Astrocyte of the cerebellum (primary cell): ENCODE measurements at regions not wholly inside any gene's neighbourhood (a gene's known extent, or its start where the extent isn't known, plus 50 kb on each side); places are given as distances from the start of the nearest gene placed in this dataset.

Experiments used
- DNase-seq: peaks from one replicate; pipeline ENCODE4 v3.0.0-alpha.2; 2011; ENCODE audit warnings: low read depth
- H3K4me3 ChIP-seq: 2 replicates; pipeline ENCODE4 v1.5.1; 2011; ENCODE audit warnings: mild to moderate bottlenecking, low read depth, low read length, moderate library complexity
- in situ Hi-C: cut with HindIII; loops from 2 replicates; pipeline ENCODE4 v1.10.0; 2017; ENCODE audit warnings: low sequenced_read_pairs
- TF ChIP-seq, protein P1 (sequence below): IDR thresholded peaks from 2 replicates; pipeline ENCODE4 v1.5.1; 2012; ENCODE audit warnings: low read length, low read depth, moderate library complexity, mild to moderate bottlenecking; ENCODE audit errors: missing control alignments

DNA sequence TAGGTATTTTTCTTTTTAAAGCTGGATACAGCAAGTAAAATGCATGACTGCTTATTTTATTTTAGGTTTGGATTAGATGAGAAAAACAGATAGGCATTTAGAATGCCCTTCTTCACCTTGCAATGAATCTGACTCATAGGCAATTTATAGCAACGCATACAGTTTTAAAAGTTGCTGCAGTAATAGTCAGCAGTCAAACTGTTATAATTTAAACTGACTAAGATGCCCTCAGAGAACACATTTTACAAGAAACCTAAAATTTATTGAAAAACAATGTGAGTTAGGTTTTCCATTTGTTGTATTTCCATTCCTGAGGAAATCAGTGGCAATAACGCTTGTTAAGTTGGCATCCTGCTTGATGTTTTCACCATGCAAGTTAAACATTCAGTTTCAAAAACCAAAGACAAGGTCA is 1128.2 kb upstream of the PCDH9 start:
- DNase-seq = no peak
- no peak overlapping the region for H3K4me3 ChIP-seq
- in situ Hi-C loops = no loop called here
- TF ChIP-seq, protein P1, sequence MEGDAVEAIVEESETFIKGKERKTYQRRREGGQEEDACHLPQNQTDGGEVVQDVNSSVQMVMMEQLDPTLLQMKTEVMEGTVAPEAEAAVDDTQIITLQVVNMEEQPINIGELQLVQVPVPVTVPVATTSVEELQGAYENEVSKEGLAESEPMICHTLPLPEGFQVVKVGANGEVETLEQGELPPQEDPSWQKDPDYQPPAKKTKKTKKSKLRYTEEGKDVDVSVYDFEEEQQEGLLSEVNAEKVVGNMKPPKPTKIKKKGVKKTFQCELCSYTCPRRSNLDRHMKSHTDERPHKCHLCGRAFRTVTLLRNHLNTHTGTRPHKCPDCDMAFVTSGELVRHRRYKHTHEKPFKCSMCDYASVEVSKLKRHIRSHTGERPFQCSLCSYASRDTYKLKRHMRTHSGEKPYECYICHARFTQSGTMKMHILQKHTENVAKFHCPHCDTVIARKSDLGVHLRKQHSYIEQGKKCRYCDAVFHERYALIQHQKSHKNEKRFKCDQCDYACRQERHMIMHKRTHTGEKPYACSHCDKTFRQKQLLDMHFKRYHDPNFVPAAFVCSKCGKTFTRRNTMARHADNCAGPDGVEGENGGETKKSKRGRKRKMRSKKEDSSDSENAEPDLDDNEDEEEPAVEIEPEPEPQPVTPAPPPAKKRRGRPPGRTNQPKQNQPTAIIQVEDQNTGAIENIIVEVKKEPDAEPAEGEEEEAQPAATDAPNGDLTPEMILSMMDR = no peak

DNA sequence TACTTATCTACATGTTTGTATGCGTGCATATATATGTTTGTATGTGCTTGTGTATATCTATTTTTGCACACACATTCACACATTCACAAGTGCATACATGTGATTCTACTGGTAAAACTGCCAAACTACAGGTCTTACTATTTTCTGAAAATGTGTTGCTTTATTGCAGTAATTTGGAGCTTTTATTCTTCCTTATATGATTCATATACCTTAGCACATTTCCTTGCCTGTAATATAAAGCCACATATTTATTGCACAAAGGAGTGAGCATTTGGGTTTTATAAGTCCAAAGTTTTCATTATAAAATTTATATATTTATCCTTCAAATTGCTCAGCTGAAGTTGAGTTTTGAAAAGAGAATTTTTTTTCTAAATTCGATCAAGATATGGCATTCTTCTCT is 1120.4 kb upstream of the PCDH9 start:
- no peak for DNase-seq
- in situ Hi-C loops = no loop called here
- TF ChIP-seq, protein P1 = no peak
- H3K4me3 ChIP-seq = no peak overlapping the region

DNA sequence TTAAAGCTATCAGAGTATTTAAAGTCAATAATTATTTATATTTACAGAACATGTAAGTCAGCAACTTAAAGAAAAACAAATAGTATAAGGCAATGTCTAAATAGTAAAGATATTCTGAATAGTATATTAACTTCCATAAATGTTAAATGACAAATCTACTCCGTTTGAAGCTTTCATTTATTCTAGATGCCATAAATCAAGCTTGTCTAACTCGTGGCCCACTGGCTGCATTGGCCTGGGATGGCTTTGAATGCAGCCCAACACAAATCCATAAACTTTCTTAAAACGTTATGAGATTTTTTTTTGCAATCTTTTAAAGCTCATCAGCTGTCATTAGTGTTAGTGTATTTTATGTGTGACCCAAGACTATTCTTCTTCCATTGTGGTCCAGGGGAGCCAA is 1117.1 kb upstream of the PCDH9 start:
- TF ChIP-seq, protein P1 = no peak
- in situ Hi-C loops = no loop called here
- DNase-seq = no peak
- no peak overlapping the region for H3K4me3 ChIP-seq

DNA sequence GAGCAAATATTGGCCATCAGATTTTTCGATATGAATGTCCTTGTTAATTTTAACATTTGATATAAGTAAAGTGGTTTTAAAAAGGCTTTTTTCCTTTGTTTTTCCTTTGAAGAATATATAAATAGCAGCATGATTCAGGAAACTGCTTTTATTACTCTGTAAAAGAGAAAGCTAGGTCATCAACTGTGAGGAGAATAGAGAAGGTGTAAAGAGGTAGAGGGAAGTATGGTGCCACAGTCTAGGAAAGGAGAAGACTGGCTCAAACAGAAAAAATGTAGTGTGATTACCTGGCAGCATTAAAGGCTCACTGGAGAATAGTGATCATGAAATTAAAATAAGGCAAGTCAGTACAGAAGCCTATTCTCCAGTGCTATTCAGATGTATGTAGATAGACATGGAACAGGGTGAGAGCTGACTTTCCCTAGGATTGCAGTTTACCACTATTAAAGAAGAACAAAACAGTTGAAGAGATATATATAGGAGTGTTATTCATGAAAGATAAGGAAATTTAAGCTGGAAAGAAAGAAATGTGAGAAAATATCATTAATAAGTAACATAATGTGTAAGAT is 1115.9 kb upstream of the PCDH9 start:
- in situ Hi-C loops = no loop called here
- no peak overlapping the region for H3K4me3 ChIP-seq
- TF ChIP-seq, protein P1 = no peak
- no peak for DNase-seq

DNA sequence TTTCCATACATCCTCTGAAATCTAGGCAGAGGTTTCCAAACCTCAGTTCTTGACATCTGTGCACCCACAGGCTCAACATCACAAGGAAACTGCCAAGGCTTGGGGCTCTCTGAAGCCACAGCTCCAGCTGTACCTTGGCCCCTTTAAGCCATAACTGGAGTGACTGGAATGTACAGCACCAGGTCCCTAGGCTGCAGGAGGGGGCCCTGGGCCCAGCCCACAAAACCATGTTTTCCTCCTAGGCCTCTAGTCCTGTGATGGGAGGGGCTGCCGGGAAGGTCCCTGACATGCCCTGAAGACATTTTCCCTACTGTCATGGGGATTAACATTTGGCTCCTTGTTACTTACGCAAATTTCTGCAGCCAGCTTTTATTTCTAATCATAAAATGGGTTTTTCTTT is 1093.0 kb upstream of the PCDH9 start:
- DNase-seq = no peak
- in situ Hi-C loops = no loop called here
- no peak overlapping the region for H3K4me3 ChIP-seq
- TF ChIP-seq, protein P1 = no peak

DNA sequence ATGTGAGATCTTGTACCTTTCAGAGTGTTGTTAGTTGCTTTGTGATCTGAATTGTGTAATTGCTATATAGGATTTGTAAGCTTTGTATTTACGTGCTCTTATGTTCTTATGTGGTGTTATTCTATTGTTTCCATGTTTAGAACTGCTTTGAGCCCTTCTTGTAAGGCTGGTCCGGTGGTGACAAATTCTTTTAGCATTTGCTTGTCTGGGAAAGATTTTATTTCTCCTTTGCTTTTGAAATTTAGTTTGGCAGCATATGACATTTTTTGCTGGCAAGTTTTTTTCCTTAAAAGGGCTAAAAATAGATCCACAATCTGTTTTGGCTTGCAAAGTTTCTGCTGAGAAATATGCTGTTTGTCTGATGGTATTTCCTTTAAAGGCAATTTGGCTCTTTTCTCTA is 1089.2 kb upstream of the PCDH9 start:
- in situ Hi-C loops = no loop called here
- TF ChIP-seq, protein P1 = no peak
- DNase-seq = no peak
- H3K4me3 ChIP-seq = no peak overlapping the region
